BE2C (cell line): ENCODE measurements at regions not wholly inside any gene's neighbourhood (a gene's known extent, or its start where the extent isn't known, plus 50 kb on each side); places are given as distances from the start of the nearest gene placed in this dataset.

Experiments
- DNase-seq: peaks from one replicate; pipeline ENCODE4 v3.0.0-alpha.2; 2020
- H3K27me3 ChIP-seq: fragments of 250-450 bp; sonication (Bioruptor Pico); 2 replicates; pipeline ENCODE4 v1.5.1; 2020; ENCODE audit warnings: mild to moderate bottlenecking
- H3K36me3 ChIP-seq: fragments of 250-450 bp; sonication (Bioruptor Pico); 2 replicates; pipeline ENCODE4 v1.5.1; 2020; ENCODE audit warnings: mild to moderate bottlenecking
- H3K4me1 ChIP-seq: fragments of 250-450 bp; sonication (Bioruptor Pico); 2 replicates; pipeline ENCODE4 v1.5.1; 2020
- H3K4me3 ChIP-seq: 2 replicates; pipeline ENCODE4 v1.5.1; 2011; ENCODE audit warnings: low read depth, low read length
- H3K9me3 ChIP-seq: fragments of 250-450 bp; sonication (Bioruptor Pico); 2 replicates; pipeline ENCODE4 v1.5.1; 2020
- TF ChIP-seq, protein P1 (sequence below): IDR thresholded peaks from 2 replicates; pipeline ENCODE4 v1.5.1; 2012; ENCODE audit warnings: mild to moderate bottlenecking, low read depth, low read length

DNA sequence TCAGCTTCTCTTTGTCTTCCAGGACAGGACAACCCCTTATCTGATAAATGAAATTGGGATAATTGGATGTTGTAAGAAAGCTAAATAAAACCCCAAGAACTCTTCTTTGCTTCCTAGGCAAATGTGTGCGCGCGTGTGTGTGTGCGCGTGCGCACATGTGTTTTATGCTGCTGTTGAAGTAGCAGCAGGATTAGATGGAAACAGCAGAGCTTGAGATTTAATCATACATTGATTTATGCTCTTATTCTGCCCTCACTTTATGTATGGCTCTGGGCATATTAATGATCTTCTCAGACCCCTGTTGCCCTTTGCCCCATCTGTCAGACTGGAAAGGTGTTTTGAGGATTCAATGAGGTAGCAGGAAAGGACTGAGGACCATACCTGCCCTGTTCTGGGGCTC lies 324.0 kb upstream of the MAP3K7 start:
- no peaks in the 10 kb centered on the region for H3K36me3 ChIP-seq
- TF ChIP-seq, protein P1, sequence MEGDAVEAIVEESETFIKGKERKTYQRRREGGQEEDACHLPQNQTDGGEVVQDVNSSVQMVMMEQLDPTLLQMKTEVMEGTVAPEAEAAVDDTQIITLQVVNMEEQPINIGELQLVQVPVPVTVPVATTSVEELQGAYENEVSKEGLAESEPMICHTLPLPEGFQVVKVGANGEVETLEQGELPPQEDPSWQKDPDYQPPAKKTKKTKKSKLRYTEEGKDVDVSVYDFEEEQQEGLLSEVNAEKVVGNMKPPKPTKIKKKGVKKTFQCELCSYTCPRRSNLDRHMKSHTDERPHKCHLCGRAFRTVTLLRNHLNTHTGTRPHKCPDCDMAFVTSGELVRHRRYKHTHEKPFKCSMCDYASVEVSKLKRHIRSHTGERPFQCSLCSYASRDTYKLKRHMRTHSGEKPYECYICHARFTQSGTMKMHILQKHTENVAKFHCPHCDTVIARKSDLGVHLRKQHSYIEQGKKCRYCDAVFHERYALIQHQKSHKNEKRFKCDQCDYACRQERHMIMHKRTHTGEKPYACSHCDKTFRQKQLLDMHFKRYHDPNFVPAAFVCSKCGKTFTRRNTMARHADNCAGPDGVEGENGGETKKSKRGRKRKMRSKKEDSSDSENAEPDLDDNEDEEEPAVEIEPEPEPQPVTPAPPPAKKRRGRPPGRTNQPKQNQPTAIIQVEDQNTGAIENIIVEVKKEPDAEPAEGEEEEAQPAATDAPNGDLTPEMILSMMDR = no peak
- H3K27me3 ChIP-seq = no peaks in the 10 kb centered on the region; the same call in 1 of the 2 replicates
- H3K9me3 ChIP-seq = no peaks in the 10 kb centered on the region
- no peak overlapping the region for H3K4me3 ChIP-seq
- H3K4me1 ChIP-seq = no peaks in the 10 kb centered on the region
- DNase-seq = no peak

DNA sequence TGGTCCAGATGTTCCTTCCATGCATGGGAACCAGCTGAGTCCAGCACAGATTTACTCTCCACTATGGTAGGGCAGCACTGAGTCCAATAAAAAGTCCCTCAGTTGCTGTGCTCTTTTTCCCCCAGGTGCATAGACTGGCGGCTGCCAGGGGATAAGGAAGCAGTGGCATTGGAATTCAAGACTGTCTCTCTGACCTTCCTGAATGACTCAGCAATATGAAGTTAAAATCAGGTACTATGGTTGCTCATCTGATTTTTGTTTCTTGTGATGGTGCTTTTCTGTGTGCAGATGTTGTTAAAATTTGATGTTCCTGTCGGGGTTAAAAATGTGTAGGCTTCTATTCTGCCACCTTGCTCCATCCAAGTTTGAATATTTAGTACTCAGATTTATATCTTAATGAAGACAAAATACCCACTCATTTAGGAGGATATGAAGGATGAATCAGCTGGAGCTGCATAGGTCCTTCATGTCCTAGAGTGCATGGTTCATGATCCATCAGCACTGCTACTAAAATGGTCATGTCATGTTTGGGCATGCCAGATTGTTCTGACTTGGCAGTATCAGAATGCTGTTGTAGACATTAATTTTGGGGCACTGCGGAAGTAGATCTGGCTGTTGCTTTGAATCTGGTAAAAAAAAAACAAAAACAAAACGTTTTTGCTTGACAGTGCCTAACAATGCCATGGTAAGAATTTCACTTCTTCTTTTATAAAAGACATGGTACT lies 321.2 kb upstream of the MAP3K7 start:
- no peak for DNase-seq
- TF ChIP-seq, protein P1 = no peak
- no peaks in the 10 kb centered on the region for H3K36me3 ChIP-seq

DNA sequence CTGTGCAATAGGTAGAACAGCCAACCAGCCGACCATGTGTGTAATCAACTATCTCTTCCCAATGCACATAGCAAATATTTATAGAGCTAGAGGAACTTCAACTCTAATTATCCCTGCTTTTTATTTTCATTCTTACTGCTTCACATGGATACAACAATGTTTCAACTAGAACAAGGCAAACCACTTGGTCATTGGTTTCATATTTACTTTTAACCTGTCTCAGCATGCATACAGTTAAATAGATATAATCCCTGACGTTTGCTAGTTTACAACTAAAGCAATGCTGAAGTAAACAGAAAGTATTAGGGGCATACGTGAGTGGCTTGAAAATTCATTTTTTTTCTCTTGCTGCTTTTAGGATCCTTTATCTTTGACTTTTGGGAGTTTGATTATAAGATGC lies 318.5 kb upstream of the MAP3K7 start:
- DNase-seq = no peak
- TF ChIP-seq, protein P1 = no peak
- Histone ChIP-seq H3K4me3 (no peak overlapping the region), H3K36me3 (no peaks in the 10 kb centered on the region), H3K4me1 (no peaks in the 10 kb centered on the region), H3K9me3 (no peaks in the 10 kb centered on the region), H3K27me3 (peaks cover 5% of the 10 kb centered on the region)

More for the DNA sequence above, 321.2 kb upstream of the MAP3K7 start:
- H3K27me3 ChIP-seq = no peaks in the 10 kb centered on the region; the same call in 1 of the 2 replicates
- no peak overlapping the region for H3K4me3 ChIP-seq
- H3K4me1 ChIP-seq = no peaks in the 10 kb centered on the region
- H3K9me3 ChIP-seq = no peaks in the 10 kb centered on the region

DNA sequence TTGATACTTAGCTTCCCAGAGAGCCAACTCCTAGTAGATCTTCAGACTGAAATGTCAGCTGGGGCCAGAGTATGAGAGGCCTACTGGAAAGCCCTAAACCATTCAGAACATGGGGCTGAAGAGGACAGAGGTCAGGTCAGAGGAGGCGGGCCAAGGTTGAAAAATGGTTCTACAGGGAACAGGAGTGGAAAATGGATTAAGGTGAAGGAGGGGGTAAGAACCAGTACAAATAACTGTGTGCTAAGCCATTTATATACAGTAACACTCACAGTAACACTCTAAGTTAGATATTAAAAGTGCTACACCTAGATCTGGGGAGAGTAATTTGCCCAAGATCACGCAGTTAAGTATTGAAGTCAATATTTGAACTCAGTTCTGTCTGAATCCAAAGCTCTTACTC lies 313.2 kb upstream of the MAP3K7 start:
- Histone ChIP-seq H3K4me3 (no peak overlapping the region), H3K9me3 (no peaks in the 10 kb centered on the region), H3K4me1 (peaks cover 6% of the 10 kb centered on the region), H3K36me3 (no peaks in the 10 kb centered on the region), H3K27me3 (peaks cover 9% of the 10 kb centered on the region)
- no peak for DNase-seq
- TF ChIP-seq, protein P1 = no peak

DNA sequence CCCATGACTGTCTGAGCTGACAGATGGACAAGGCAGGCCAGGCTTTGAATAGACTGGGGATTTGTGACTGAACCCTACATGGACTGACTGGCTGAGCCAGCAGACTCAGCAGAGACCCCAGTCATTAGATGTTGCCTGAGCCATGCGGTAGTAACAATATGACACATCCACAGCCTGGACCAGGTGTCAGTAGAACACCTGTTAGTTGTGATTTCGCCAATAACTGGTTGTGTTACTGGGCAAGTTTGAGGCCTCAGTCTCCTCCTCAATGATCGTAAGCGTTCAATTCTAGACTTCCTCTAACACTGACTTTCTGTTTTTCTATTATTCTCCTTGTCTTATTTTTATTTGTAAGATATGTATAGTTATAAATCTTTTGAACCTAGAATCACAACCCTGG lies 311.9 kb upstream of the MAP3K7 start:
- Histone ChIP-seq H3K4me3 (no peak overlapping the region), H3K9me3 (no peaks in the 10 kb centered on the region), H3K27me3 (peaks cover 9% of the 10 kb centered on the region), H3K4me1 (peaks cover 11% of the 10 kb centered on the region), H3K36me3 (no peaks in the 10 kb centered on the region)
- TF ChIP-seq, protein P1 = no peak
- no peak for DNase-seq

DNA sequence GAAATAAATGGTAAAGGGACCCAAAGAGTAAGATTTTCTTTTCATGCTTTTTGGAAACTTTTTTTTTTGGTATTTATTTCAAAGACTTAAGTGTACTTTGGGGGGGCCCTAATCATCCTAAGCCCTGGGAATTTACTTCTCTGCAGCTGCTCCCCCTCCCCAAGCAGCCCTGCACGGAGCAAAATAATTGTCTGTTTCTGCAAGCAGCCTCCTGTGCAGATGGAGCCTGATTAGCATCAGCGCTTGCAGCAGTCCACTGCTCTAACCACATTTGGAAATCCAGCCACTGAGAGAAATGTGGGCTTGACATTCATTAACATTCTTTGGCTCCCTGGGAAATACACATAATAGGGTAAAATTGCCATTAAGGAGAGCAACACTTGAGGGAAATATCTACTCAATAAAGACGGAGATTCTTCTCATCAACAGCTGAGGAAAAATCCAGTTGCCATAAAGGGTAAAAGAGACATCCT lies 309.2 kb upstream of the MAP3K7 start:
- Histone ChIP-seq H3K4me3 (no peak overlapping the region), H3K36me3 (no peaks in the 10 kb centered on the region), H3K4me1 (peaks cover 11% of the 10 kb centered on the region), H3K9me3 (no peaks in the 10 kb centered on the region), H3K27me3 (peaks cover 3% of the 10 kb centered on the region)
- TF ChIP-seq, protein P1 = no peak
- DNase-seq = peak; percentile 47
